ENCODE measurements at regions not wholly inside any gene's neighbourhood (a gene's known extent, or its start where the extent isn't known, plus 50 kb on each side); places are given as distances from the start of the nearest gene placed in this dataset.

DNA sequence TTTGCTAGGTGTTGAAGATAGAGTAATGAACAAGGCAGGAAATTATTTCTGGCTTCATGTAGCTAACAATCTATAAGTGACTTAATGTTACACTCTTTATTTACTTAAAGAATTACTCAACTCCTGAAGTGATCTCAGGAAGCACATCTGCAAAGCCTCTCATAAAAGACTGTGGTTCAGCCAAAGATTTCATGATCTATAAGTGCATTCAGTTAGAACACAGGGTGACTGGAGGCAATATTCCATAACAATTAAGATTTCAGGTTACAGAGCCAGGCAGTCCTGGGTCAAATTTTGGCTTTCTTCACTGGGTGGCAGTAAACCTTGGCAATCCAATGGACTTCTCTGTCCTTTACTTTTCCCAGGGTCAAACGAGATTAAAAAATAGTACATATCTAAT, 204.0 kb downstream of the TPBG start:
- 0 out of 2 replicates have a peak, but pooled peaks cover 7% of the 10 kb centered on the region for H3K27me3 ChIP-seq (replicated peaks; ENCODE audit: insufficient read depth)
- in situ Hi-C loops (cut with MboI) = no loop called here
- no peaks in the 10 kb centered on the region for H3K4me1 ChIP-seq (ENCODE audit: insufficient read depth)
- H3K79me2 ChIP-seq (ENCODE audit: insufficient read depth) = no peaks in the 10 kb centered on the region
- H3K4me2 ChIP-seq (ENCODE audit: unreplicated experiment) = no peak overlapping the region
- H3K36me3 ChIP-seq (ENCODE audit: low read depth) = no peaks in the 10 kb centered on the region
- WGBS, 2 experiments (ENCODE audit: low coverage in 1 of 2, low lambda C conversion rate in 2 of 2, missing lambda C conversion rate in 2 of 2) = 50 to 57% methylated on average over 1 of the region's 1 CpG
- H3K27ac ChIP-seq = no peak overlapping the region
- no peaks in the 10 kb centered on the region for H3K9me2 ChIP-seq (ENCODE audit: insufficient read depth)
- no peaks in the 10 kb centered on the region for H4K20me1 ChIP-seq (ENCODE audit: insufficient read depth)
- no peak for TF ChIP-seq EZH2 (IDR thresholded peaks at IDR 0.05; ENCODE audit: insufficient read depth, poor library complexity, severe bottlenecking)
- no peak for TF ChIP-seq EZH2phosphoT487 (IDR thresholded peaks at IDR 0.05; ENCODE audit: insufficient read depth, low read depth)
- no peak overlapping the region for H3K4me3 ChIP-seq
- DNase-seq = no peak
- no peak overlapping the region for H3K9ac ChIP-seq
- H2AFZ ChIP-seq = no peak overlapping the region
- H3F3A ChIP-seq (ENCODE audit: insufficient read depth) = no peaks in the 10 kb centered on the region
- H3K9me3 ChIP-seq (ENCODE audit: low read depth) = no peaks in the 10 kb centered on the region

DNA sequence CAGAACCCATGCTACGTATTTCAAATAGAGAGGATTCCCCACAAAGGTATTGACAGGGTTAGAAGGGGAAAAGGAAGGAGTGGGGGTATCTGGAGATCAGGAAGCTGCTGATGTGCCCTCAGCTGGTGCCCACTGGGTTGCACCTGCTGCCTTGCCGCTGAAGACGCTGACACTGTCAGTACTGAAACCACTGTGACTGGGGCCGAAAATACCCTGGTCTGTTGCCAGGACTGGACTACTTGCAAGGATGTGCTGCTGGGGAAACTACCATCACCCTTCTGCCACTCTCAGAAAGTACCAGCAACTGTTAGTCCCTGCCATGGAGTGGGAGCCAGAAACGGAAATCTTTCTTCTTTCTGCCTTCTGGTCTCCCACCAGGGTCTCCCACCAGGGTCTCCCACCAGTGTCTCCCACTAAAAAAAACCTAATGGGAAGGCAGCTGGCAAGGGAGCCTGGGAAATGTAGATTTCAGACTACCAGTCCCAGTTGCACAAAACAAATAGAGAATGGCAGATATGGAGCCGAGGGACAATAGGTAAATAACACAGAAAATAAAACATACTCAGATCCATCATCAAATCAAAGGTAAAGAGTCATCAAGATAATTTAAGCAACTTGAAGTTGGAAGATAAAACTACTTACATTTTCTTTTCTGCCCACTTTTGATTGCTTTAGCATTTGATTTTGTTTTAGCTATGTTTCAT, 204.8 kb downstream of the TPBG start:
- Histone ChIP-seq H3K9ac (no peak overlapping the region), H3K9me2 (ENCODE audit: insufficient read depth) (no peaks in the 10 kb centered on the region), H3K4me2 (ENCODE audit: unreplicated experiment) (no peak overlapping the region), H3K36me3 (ENCODE audit: low read depth) (no peaks in the 10 kb centered on the region), H3K9me3 (ENCODE audit: low read depth) (no peaks in the 10 kb centered on the region), H3K4me3 (no peak overlapping the region), H3K4me1 (ENCODE audit: insufficient read depth) (no peaks in the 10 kb centered on the region), H3F3A (ENCODE audit: insufficient read depth) (no peaks in the 10 kb centered on the region), H3K27me3 (replicated peaks; ENCODE audit: insufficient read depth) (0 out of 2 replicates have a peak, but pooled peaks cover 7% of the 10 kb centered on the region), H2AFZ (no peak overlapping the region), H4K20me1 (ENCODE audit: insufficient read depth) (no peaks in the 10 kb centered on the region), H3K27ac (no peak overlapping the region), H3K79me2 (ENCODE audit: insufficient read depth) (no peaks in the 10 kb centered on the region)
- no peak for DNase-seq
- 62 to 65% methylated on average over 6 of the region's 6 CpGs for WGBS, 2 experiments (ENCODE audit: low coverage in 1 of 2, low lambda C conversion rate in 2 of 2, missing lambda C conversion rate in 2 of 2)
- in situ Hi-C loops (cut with MboI) = no loop called here
- no peak for TF ChIP-seq EZH2phosphoT487 (IDR thresholded peaks at IDR 0.05; ENCODE audit: insufficient read depth, low read depth)
- no peak for TF ChIP-seq EZH2 (IDR thresholded peaks at IDR 0.05; ENCODE audit: insufficient read depth, poor library complexity, severe bottlenecking)

DNA sequence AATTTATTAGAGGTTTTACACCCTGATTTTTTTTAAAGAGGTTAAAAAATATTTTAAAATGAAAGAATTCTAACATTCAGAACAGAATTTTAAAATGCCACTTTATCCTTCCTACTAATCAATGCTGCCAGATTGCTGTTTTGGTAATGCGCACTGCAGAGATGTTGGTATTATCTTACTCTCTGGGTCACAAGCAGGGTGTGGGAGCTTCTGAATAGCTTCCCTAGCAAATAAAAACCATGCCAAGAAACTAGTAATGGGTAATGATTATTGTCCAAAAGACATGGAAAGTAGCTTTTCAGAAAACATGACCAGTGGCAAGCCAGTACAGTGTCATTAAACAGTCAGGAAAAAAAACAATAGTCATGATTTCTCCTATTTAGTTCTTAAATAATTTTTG, 205.4 kb downstream of the TPBG start:
- no peak for TF ChIP-seq EZH2 (IDR thresholded peaks at IDR 0.05; ENCODE audit: insufficient read depth, poor library complexity, severe bottlenecking)
- TF ChIP-seq EZH2phosphoT487 (IDR thresholded peaks at IDR 0.05; ENCODE audit: insufficient read depth, low read depth) = no peak
- no peaks in the 10 kb centered on the region for H3F3A ChIP-seq (ENCODE audit: insufficient read depth)
- H2AFZ ChIP-seq = no peak overlapping the region
- WGBS, 2 experiments (ENCODE audit: low coverage in 1 of 2, low lambda C conversion rate in 2 of 2, missing lambda C conversion rate in 2 of 2) = 57 to 71% methylated on average over 1 of the region's 1 CpG
- no peak overlapping the region for H3K4me3 ChIP-seq
- no peaks in the 10 kb centered on the region for H4K20me1 ChIP-seq (ENCODE audit: insufficient read depth)
- H3K9me3 ChIP-seq (ENCODE audit: low read depth) = no peaks in the 10 kb centered on the region
- in situ Hi-C loops (cut with MboI) = no loop called here
- no peak overlapping the region for H3K4me2 ChIP-seq (ENCODE audit: unreplicated experiment)
- no peaks in the 10 kb centered on the region for H3K9me2 ChIP-seq (ENCODE audit: insufficient read depth)
- H3K36me3 ChIP-seq (ENCODE audit: low read depth) = no peaks in the 10 kb centered on the region
- H3K4me1 ChIP-seq (ENCODE audit: insufficient read depth) = no peaks in the 10 kb centered on the region
- no peaks in the 10 kb centered on the region for H3K79me2 ChIP-seq (ENCODE audit: insufficient read depth)
- no peak overlapping the region for H3K27ac ChIP-seq
- H3K27me3 ChIP-seq (replicated peaks; ENCODE audit: insufficient read depth) = 0 out of 2 replicates have a peak, but pooled peaks cover 7% of the 10 kb centered on the region
- no peak for DNase-seq
- no peak overlapping the region for H3K9ac ChIP-seq

DNA sequence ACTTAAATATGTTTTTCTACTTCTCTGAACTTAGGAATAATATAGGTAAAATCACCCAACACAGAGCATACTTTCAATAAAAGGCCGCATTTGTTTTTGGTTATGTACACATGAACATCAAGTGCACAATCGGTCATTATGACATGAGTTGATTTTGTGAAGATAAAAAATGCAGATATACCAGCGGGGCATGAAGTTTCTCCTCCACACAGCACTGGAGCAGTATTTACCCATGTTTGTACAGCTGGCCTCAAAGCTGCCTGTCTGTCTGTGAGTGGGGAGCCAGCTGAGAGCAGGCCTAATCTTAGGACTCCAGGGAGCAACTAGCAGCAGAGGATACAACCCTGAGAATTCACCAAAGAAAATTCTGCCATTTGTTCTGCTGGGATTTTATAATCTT, 206.5 kb downstream of the TPBG start:
- no peaks in the 10 kb centered on the region for H4K20me1 ChIP-seq (ENCODE audit: insufficient read depth)
- no peak for DNase-seq
- 0 out of 2 replicates have a peak, but pooled peaks cover 7% of the 10 kb centered on the region for H3K27me3 ChIP-seq (replicated peaks; ENCODE audit: insufficient read depth)
- H3K27ac ChIP-seq = no peak overlapping the region
- H3K79me2 ChIP-seq (ENCODE audit: insufficient read depth) = no peaks in the 10 kb centered on the region
- H3K36me3 ChIP-seq (ENCODE audit: low read depth) = no peaks in the 10 kb centered on the region
- no peak for TF ChIP-seq EZH2 (IDR thresholded peaks at IDR 0.05; ENCODE audit: insufficient read depth, poor library complexity, severe bottlenecking)
- TF ChIP-seq EZH2phosphoT487 (IDR thresholded peaks at IDR 0.05; ENCODE audit: insufficient read depth, low read depth) = no peak
- H3K9me3 ChIP-seq (ENCODE audit: low read depth) = no peaks in the 10 kb centered on the region
- in situ Hi-C loops (cut with MboI) = no loop called here
- no peak overlapping the region for H3K9ac ChIP-seq
- H3K4me1 ChIP-seq (ENCODE audit: insufficient read depth) = no peaks in the 10 kb centered on the region
- no peak overlapping the region for H3K4me3 ChIP-seq
- H3F3A ChIP-seq (ENCODE audit: insufficient read depth) = no peaks in the 10 kb centered on the region
- WGBS, 2 experiments (ENCODE audit: low coverage in 1 of 2, low lambda C conversion rate in 2 of 2, missing lambda C conversion rate in 2 of 2) = 69 to 78% methylated on average over 3 of the region's 3 CpGs
- no peaks in the 10 kb centered on the region for H3K9me2 ChIP-seq (ENCODE audit: insufficient read depth)
- no peak overlapping the region for H2AFZ ChIP-seq
- H3K4me2 ChIP-seq (ENCODE audit: unreplicated experiment) = no peak overlapping the region

Data from GM23248 (cell line).